ENCODE measurements at regions not wholly inside any gene's neighbourhood (a gene's known extent, or its start where the extent isn't known, plus 50 kb on each side); places are given as distances from the start of the nearest gene placed in this dataset.

DNA sequence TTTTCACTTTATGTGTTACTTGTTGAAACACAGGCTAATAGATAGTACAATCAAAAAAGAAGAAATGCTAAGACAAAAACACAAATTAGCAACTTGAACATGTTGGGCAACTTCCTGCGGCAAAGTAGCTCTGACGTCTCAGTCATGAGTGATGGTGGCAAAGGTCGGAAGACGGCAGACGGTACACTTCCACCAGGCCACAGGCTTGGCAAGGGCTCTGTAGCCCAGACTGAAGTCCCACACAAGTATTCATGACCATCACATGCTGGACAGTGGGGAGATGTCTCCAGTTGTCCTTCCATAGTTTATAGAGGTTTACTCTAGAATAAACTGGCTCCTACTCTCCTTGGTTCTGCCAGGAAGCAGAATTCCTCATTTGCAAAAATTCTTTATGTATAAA is 831.3 kb downstream of the MTRR start:
- TF ChIP-seq EGR1 (IDR thresholded peaks at IDR 0.05; ENCODE audit: borderline replicate concordance, low read depth, low read length) (no peak), TAF1 (IDR thresholded peaks at IDR 0.05; ENCODE audit: low read depth, low read length) (no peak), EP300 (IDR thresholded peaks at IDR 0.05; ENCODE audit: borderline replicate concordance in 1 of 2, low read depth in 2 of 2, low read length in 2 of 2) (no peak), EZH2 (IDR thresholded peaks at IDR 0.05; ENCODE audit: low read depth, low read length, severe bottlenecking) (no peak), POLR2A (IDR thresholded peaks at IDR 0.05; ENCODE audit: control extremely low read depth in 1 of 2, low read depth in 2 of 2, low read length in 2 of 2) (no peak), CREB1 (IDR thresholded peaks at IDR 0.05) (no peak), SUZ12 (IDR thresholded peaks at IDR 0.05; ENCODE audit: low read length) (no peak)
- TF ChIP-seq, protein P1, sequence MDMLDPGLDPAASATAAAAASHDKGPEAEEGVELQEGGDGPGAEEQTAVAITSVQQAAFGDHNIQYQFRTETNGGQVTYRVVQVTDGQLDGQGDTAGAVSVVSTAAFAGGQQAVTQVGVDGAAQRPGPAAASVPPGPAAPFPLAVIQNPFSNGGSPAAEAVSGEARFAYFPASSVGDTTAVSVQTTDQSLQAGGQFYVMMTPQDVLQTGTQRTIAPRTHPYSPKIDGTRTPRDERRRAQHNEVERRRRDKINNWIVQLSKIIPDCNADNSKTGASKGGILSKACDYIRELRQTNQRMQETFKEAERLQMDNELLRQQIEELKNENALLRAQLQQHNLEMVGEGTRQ (IDR thresholded peaks at IDR 0.05; ENCODE audit: low read length): no peak
- TF ChIP-seq, protein P2, sequence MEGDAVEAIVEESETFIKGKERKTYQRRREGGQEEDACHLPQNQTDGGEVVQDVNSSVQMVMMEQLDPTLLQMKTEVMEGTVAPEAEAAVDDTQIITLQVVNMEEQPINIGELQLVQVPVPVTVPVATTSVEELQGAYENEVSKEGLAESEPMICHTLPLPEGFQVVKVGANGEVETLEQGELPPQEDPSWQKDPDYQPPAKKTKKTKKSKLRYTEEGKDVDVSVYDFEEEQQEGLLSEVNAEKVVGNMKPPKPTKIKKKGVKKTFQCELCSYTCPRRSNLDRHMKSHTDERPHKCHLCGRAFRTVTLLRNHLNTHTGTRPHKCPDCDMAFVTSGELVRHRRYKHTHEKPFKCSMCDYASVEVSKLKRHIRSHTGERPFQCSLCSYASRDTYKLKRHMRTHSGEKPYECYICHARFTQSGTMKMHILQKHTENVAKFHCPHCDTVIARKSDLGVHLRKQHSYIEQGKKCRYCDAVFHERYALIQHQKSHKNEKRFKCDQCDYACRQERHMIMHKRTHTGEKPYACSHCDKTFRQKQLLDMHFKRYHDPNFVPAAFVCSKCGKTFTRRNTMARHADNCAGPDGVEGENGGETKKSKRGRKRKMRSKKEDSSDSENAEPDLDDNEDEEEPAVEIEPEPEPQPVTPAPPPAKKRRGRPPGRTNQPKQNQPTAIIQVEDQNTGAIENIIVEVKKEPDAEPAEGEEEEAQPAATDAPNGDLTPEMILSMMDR (IDR thresholded peaks at IDR 0.05; ENCODE audit: control extremely low read depth in 1 of 3, insufficient read depth in 1 of 3, low read depth in 1 of 3, low read length in 3 of 3): no peak

All from H1 (cell line).